ENCODE measurements at regions not wholly inside any gene's neighbourhood (a gene's known extent, or its start where the extent isn't known, plus 50 kb on each side); places are given as distances from the start of the nearest gene placed in this dataset.

DNA sequence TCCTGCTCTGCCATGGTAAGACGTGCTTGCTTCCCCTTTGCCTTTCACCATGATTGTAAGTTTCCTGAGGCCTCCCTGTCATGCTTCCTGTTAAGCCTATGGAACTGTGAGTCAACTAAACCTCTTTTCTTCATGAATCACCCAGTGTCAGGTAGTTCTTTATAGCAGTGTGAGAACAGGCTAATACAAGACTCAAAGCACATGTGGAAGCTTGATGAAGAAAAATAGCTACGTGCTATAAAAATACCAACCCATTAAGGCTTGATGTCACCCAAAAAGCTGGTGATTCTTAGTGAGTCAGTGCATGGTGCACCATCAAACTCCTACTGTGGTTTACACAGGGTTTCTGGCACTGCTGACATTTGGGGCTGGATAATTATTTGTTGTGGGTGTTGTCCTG is 332.2 kb downstream of the TMEM167A start:
- Histone ChIP-seq H3K79me2 (ENCODE audit: low read depth) (no peaks in the 10 kb centered on the region), H3F3A (ENCODE audit: low read depth) (no peaks in the 10 kb centered on the region), H3K4me2 (no peak overlapping the region), H2AFZ (replicated peaks) (no peak overlapping the region), H3K27me3 (no peaks in the 10 kb centered on the region), H3K9me3 (ENCODE audit: low read depth) (no peaks in the 10 kb centered on the region), H4K20me1 (ENCODE audit: low read depth) (no peaks in the 10 kb centered on the region), H3K4me1 (no peaks in the 10 kb centered on the region), H3K27ac (no peak overlapping the region), H3K9ac (no peak overlapping the region), H3K4me3 (no peak overlapping the region), H3K36me3 (no peaks in the 10 kb centered on the region)
- no peak for DNase-seq (ENCODE audit: low spot score)
- peaks cover 2% of the 10 kb centered on the region for H3K27me3 Mint-ChIP-seq (ENCODE audit: insufficient read depth, low read depth)
- no peak overlapping the region for H3K27ac Mint-ChIP-seq
- H3K4me3 Mint-ChIP-seq, result no peak overlapping the region
- no peaks in the 10 kb centered on the region for H3K4me1 Mint-ChIP-seq
- TF ChIP-seq EZH2phosphoT487 (IDR thresholded peaks at IDR 0.05), result no peak
- TF ChIP-seq, protein P1, sequence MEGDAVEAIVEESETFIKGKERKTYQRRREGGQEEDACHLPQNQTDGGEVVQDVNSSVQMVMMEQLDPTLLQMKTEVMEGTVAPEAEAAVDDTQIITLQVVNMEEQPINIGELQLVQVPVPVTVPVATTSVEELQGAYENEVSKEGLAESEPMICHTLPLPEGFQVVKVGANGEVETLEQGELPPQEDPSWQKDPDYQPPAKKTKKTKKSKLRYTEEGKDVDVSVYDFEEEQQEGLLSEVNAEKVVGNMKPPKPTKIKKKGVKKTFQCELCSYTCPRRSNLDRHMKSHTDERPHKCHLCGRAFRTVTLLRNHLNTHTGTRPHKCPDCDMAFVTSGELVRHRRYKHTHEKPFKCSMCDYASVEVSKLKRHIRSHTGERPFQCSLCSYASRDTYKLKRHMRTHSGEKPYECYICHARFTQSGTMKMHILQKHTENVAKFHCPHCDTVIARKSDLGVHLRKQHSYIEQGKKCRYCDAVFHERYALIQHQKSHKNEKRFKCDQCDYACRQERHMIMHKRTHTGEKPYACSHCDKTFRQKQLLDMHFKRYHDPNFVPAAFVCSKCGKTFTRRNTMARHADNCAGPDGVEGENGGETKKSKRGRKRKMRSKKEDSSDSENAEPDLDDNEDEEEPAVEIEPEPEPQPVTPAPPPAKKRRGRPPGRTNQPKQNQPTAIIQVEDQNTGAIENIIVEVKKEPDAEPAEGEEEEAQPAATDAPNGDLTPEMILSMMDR (IDR thresholded peaks at IDR 0.05), result no peak
- TF ChIP-seq EZH2 (IDR thresholded peaks at IDR 0.05), result no peak
- no peaks in the 10 kb centered on the region for H3K9me3 Mint-ChIP-seq
- H3K36me3 Mint-ChIP-seq, result no peaks in the 10 kb centered on the region

DNA sequence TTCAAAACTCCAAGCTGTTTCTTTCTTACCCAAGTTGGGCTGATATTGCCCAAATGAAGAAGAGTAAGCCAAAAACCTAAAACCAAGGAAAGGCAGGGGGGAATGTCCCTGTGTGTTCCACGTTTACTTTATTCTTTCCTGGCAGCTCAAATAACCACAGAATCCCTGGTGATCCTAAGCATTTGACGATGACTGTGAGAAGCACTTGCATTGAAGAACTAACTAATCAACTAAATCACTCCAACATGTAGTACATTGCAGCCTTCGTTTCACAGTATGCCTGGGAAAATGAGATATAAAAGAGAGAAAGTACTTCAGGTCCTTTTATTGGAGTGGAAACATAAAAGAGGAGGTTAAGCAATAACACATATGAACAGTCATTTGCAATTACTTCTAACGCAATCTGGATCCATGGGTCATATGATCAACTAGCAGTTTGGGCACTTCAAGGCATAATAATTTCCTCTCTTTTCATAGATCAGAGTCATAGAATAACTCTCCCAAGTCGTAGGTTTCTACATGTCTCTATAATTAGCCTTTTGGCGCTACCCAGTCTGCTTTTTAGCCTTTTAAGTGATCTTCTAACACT is 338.4 kb downstream of the TMEM167A start:
- Mint-ChIP-seq H3K27me3 (ENCODE audit: insufficient read depth, low read depth) (no peaks in the 10 kb centered on the region), H3K9me3 (no peaks in the 10 kb centered on the region), H3K27ac (no peak overlapping the region)

DNA sequence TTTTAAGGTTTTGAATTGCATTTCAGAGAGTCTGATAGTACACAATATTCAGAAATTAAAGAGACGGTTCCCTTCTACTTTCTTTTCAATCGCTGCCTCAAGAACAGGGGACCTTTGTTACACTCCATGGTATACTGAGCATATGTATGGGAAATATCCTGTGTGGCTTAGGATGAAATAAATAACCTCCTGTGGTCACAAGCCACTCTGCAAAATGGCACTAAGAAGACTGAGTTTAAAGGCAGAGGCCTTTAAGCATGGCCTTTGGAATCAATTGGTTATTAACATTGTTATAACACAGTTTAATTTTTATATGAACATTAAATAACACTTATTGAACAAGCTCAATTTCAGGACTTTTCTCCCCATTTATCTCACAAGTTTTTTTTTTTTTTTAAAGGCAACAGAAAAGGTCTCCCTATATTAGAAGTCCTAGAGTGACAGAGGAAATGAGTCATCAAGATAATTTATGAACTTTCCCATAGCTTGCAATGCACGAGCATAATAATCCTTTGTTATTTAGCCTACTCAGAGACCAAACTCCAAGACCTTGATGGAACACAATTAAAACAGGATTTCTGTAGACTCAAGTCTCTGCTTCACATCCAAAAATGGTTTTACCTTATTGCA is 341.9 kb downstream of the TMEM167A start:
- Mint-ChIP-seq H3K4me3 (no peak overlapping the region), H3K4me1 (peaks cover 11% of the 10 kb centered on the region), H3K9me3 (no peaks in the 10 kb centered on the region), H3K27me3 (ENCODE audit: insufficient read depth, low read depth) (no peaks in the 10 kb centered on the region), H3K36me3 (no peaks in the 10 kb centered on the region), H3K27ac (no peak overlapping the region)
- no peaks in the 10 kb centered on the region for H3K9me3 ChIP-seq (ENCODE audit: low read depth)
- H4K20me1 ChIP-seq (ENCODE audit: low read depth), result no peaks in the 10 kb centered on the region
- no peaks in the 10 kb centered on the region for H3K36me3 ChIP-seq
- no peak overlapping the region for H3K4me2 ChIP-seq
- no peak overlapping the region for H2AFZ ChIP-seq (replicated peaks)
- H3K9ac ChIP-seq, result no peak overlapping the region
- no peak overlapping the region for H3K27ac ChIP-seq
- H3K79me2 ChIP-seq (ENCODE audit: low read depth), result no peaks in the 10 kb centered on the region
- no peak overlapping the region for H3K4me3 ChIP-seq
- H3K27me3 ChIP-seq, result no peaks in the 10 kb centered on the region
- peaks cover 7% of the 10 kb centered on the region for H3K4me1 ChIP-seq
- DNase-seq (ENCODE audit: low spot score), result no peak
- TF ChIP-seq EZH2 (IDR thresholded peaks at IDR 0.05), result no peak
- TF ChIP-seq EZH2phosphoT487 (IDR thresholded peaks at IDR 0.05), result no peak
- TF ChIP-seq, protein P1 (IDR thresholded peaks at IDR 0.05), result no peak
- no peaks in the 10 kb centered on the region for H3F3A ChIP-seq (ENCODE audit: low read depth)

More for the DNA sequence above, 338.4 kb downstream of the TMEM167A start:
- no peak for TF ChIP-seq EZH2phosphoT487 (IDR thresholded peaks at IDR 0.05)
- TF ChIP-seq EZH2 (IDR thresholded peaks at IDR 0.05), result no peak
- TF ChIP-seq, protein P1 (IDR thresholded peaks at IDR 0.05), result no peak
- no peaks in the 10 kb centered on the region for H3K79me2 ChIP-seq (ENCODE audit: low read depth)
- H3K36me3 Mint-ChIP-seq, result no peaks in the 10 kb centered on the region
- no peaks in the 10 kb centered on the region for H3K27me3 ChIP-seq
- H3K4me3 Mint-ChIP-seq, result no peak overlapping the region
- H4K20me1 ChIP-seq (ENCODE audit: low read depth), result no peaks in the 10 kb centered on the region
- H3K4me3 ChIP-seq, result no peak overlapping the region
- H3K9me3 ChIP-seq (ENCODE audit: low read depth), result no peaks in the 10 kb centered on the region
- H3K27ac ChIP-seq, result no peak overlapping the region
- no peak overlapping the region for H3K9ac ChIP-seq
- no peaks in the 10 kb centered on the region for H3F3A ChIP-seq (ENCODE audit: low read depth)
- no peak for DNase-seq (ENCODE audit: low spot score)
- H3K36me3 ChIP-seq, result no peaks in the 10 kb centered on the region
- no peak overlapping the region for H2AFZ ChIP-seq (replicated peaks)
- peaks cover 6% of the 10 kb centered on the region for H3K4me1 Mint-ChIP-seq
- no peaks in the 10 kb centered on the region for H3K4me1 ChIP-seq
- H3K4me2 ChIP-seq, result no peak overlapping the region
